ENCODE measurements at regions not wholly inside any gene's neighbourhood (a gene's known extent, or its start where the extent isn't known, plus 50 kb on each side); places are given as distances from the start of the nearest gene placed in this dataset.

DNA sequence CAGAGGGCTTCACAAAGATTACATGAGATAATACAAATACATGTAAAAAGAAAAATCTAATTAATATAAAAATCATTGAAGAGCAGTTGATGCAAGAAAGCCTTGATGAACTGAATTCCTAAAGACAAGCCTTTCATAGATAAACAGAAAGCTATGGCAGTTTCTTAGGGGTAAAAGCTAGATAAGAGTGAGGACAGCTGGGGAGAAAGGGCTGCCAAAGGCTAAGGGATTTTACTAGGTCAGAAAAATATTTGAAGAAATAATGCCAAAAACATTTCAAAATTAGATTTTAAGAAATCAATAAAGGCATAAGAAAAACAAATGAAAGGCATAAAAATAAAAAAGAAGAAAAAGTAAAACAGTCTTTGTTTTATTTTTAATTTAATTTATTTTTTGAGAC, 107.9 kb upstream of the ZNF366 start:
- Histone ChIP-seq H3K23me2 (ENCODE audit: low read depth, low read length) (no peaks in the 10 kb centered on the region), H3K27me3 (replicated peaks in 1 of 4; ENCODE audit: control insufficient read depth in 3 of 4, extremely low read depth in 1 of 4, insufficient read depth in 3 of 4, low read length in 3 of 4) (no peaks in the 10 kb centered on the region), H4K8ac (ENCODE audit: extremely low read depth, insufficient read depth, low read length) (no peak overlapping the region), H3K4ac (replicated peaks; ENCODE audit: insufficient read length, low read depth, low read length) (no peak overlapping the region), H3K56ac (replicated peaks; ENCODE audit: insufficient read length, low read depth, low read length) (no peak overlapping the region), H2BK12ac (ENCODE audit: low read depth, low read length) (no peak overlapping the region), H3K4me1 (replicated peaks in 1 of 4; ENCODE audit: control insufficient read depth in 3 of 4, insufficient read depth in 4 of 4, low read length in 3 of 4) (peaks cover 0 to 9% (median 6%) of the 10 kb centered on the region in 4 experiments; a peak in 5 of 7 replicates), H3K79me2 (ENCODE audit: control insufficient read depth in 1 of 2, insufficient read depth in 2 of 2, low read length in 2 of 2) (no peaks in the 10 kb centered on the region), H2BK120ac (replicated peaks; ENCODE audit: low read depth, low read length) (no peak overlapping the region), H2AK5ac (ENCODE audit: low read depth, low read length) (no peak overlapping the region), H3K36me3 (ENCODE audit: control insufficient read depth in 2 of 4, insufficient read depth in 4 of 4, low read length in 3 of 4) (no peaks in the 10 kb centered on the region), H2BK5ac (ENCODE audit: low read depth, low read length) (no peak overlapping the region), H3K9ac (replicated peaks in 1 of 4; ENCODE audit: extremely low read depth in 1 of 4, low read depth in 3 of 4, low read length in 3 of 4) (no peak overlapping the region), H4K91ac (replicated peaks; ENCODE audit: insufficient read length, low read length) (no peak overlapping the region), H3K18ac (ENCODE audit: extremely low read depth, low read length) (no peak overlapping the region), H4K20me1 (replicated peaks in 1 of 2; ENCODE audit: control insufficient read depth in 1 of 2, insufficient read depth in 2 of 2, low read length in 2 of 2) (no peaks in the 10 kb centered on the region), H3K79me1 (ENCODE audit: low read depth, low read length) (no peaks in the 10 kb centered on the region), H3K4me2 (ENCODE audit: insufficient read depth in 1 of 2, low read depth in 2 of 2, low read length in 2 of 2) (no peak overlapping the region), H3K14ac (ENCODE audit: insufficient read length) (no peak overlapping the region), H3K4me3 (ENCODE audit: extremely low read depth in 1 of 4, insufficient read depth in 2 of 4, low read depth in 3 of 4, low read length in 4 of 4) (no peak overlapping the region), H2AFZ (ENCODE audit: low read length) (no peak overlapping the region), H4K5ac (ENCODE audit: insufficient read length, low read depth, low read length) (no peak overlapping the region), H2BK20ac (ENCODE audit: low read length) (no peak overlapping the region), H3K9me3 (ENCODE audit: insufficient read depth in 2 of 2, low read depth in 1 of 2, low read length in 1 of 2) (no peaks in the 10 kb centered on the region), H3K27ac (ENCODE audit: low read depth, low read length) (no peak overlapping the region), H2BK15ac (ENCODE audit: low read length) (no peak overlapping the region), H3K23ac (ENCODE audit: insufficient read length) (no peak overlapping the region)
- DNase-seq (ENCODE audit: low read depth in 1 of 2, low spot score in 2 of 2) (no peak), FAIRE-seq (no peak)
- ChIA-PET CTCF (ENCODE audit: partially characterized antibody) (no interaction called here), POLR2A (ENCODE audit: partially characterized antibody) (no interaction called here)
- no peak for TF ChIP-seq CHD1 (IDR thresholded peaks at IDR 0.05; ENCODE audit: low read depth, low read length)
- TF ChIP-seq TBP (IDR thresholded peaks at IDR 0.05; ENCODE audit: low read depth, low read length), result no peak
- no peak for TF ChIP-seq JUND (IDR thresholded peaks at IDR 0.05; ENCODE audit: low read length)
- no peak for TF ChIP-seq TCF12 (IDR thresholded peaks at IDR 0.05; ENCODE audit: low read depth, low read length)

All from H1 (cell line).